GM20000 (cell line): ENCODE measurements at regions not wholly inside any gene's neighbourhood (a gene's known extent, or its start where the extent isn't known, plus 50 kb on each side); places are given as distances from the start of the nearest gene placed in this dataset.

Experiments
- DNase-seq: peaks from one replicate; pipeline ENCODE4 v3.0.0; 2012; ENCODE audit warnings: low spot score
- CTCF ChIP-seq: IDR thresholded peaks from 2 replicates; pipeline ENCODE4 v1.5.1; 2012; ENCODE audit warnings: mild to moderate bottlenecking, control low read depth; ENCODE audit errors: extremely low read depth, missing control alignments

GRCh38 chrX:19172741-19173140, 50.5 kb upstream of the ADGRG2 start:
- TF ChIP-seq CTCF = no peak
- DNase-seq = no peak

- no peak for DNase-seq
Observed at GRCh38 chrX:19174401-19175025, 52.2 kb upstream of the ADGRG2 start.

GRCh38 chrX:19176901-19177630, 54.8 kb upstream of the ADGRG2 start:
- no peak for TF ChIP-seq CTCF
- no peak for DNase-seq

More at GRCh38 chrX:19174401-19175025, 52.2 kb upstream of the ADGRG2 start:
- no peak for TF ChIP-seq CTCF

GRCh38 chrX:19177721-19178120, 55.5 kb upstream of the ADGRG2 start:
- no peak for DNase-seq
- TF ChIP-seq CTCF = no peak

GRCh38 chrX:19178402-19178801, 56.1 kb upstream of the ADGRG2 start:
- DNase-seq = no peak
- TF ChIP-seq CTCF = no peak

GRCh38 chrX:19179389-19179788, 57.1 kb upstream of the ADGRG2 start:
- no peak for DNase-seq
- no peak for TF ChIP-seq CTCF

GRCh38 chrX:19181345-19181744, 59.1 kb upstream of the ADGRG2 start:
- DNase-seq = no peak
- TF ChIP-seq CTCF = no peak
